ENCODE measurements at regions not wholly inside any gene's neighbourhood (a gene's known extent, or its start where the extent isn't known, plus 50 kb on each side); places are given as distances from the start of the nearest gene placed in this dataset.

DNA sequence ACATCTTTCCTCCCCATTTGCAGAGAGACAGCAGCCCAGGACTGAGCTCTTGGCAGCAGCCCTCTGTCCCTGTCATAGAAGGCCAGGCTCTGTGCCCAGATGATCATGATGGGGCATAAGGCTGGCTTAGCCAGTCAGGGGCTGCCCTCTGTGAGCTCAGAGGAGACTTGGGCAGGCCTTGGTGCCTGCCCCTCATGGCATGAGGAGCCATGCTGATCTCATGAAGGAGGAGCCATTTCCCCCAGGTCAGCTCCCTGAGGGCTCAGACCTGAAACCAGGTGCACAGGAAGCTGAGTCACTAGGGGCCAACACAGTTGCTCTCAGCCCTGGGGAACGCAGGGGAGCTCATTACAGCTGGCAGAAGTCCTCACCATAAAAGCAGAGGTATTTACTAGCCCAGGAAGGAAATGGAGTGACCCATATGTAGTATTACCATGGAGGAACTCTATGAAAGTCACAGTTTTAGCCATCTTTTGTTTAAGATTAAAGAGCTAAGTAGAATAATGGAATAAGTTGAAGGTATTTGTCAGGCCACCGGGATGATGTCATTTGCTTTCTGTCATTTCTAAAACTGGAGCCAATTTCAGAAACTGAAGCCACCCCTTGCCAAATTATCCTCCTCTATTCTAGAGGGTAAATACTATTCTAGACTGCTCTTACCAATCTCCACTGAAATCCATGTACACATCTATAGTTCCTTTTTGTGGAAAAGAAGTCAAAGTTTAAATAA lies 362.4 kb upstream of the ZNF32 start:
- H3K4me3 ChIP-seq, result no peak overlapping the region
- intact Hi-C loops (cut with DNase I; ENCODE audit: low total_unique reads), result no loop called here
- in situ Hi-C loops (cut with MboI; ENCODE audit: low pct_ligation_motif_present in 1 of 4, low pct_unique_long_range_greater_than_20kb in 1 of 4, low sequenced_read_pairs in 3 of 4), result no loop called here
- H3K36me3 ChIP-seq, result no peaks in the 10 kb centered on the region
- no peaks in the 10 kb centered on the region for H3K9me3 ChIP-seq
- no peak overlapping the region for H3K27ac ChIP-seq
- no peak for DNase-seq
- no peaks in the 10 kb centered on the region for H3K27me3 ChIP-seq
- TF ChIP-seq EP300 (IDR thresholded peaks at IDR 0.05; ENCODE audit: low read depth), result no peak
- TF ChIP-seq, protein P1, sequence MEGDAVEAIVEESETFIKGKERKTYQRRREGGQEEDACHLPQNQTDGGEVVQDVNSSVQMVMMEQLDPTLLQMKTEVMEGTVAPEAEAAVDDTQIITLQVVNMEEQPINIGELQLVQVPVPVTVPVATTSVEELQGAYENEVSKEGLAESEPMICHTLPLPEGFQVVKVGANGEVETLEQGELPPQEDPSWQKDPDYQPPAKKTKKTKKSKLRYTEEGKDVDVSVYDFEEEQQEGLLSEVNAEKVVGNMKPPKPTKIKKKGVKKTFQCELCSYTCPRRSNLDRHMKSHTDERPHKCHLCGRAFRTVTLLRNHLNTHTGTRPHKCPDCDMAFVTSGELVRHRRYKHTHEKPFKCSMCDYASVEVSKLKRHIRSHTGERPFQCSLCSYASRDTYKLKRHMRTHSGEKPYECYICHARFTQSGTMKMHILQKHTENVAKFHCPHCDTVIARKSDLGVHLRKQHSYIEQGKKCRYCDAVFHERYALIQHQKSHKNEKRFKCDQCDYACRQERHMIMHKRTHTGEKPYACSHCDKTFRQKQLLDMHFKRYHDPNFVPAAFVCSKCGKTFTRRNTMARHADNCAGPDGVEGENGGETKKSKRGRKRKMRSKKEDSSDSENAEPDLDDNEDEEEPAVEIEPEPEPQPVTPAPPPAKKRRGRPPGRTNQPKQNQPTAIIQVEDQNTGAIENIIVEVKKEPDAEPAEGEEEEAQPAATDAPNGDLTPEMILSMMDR (IDR thresholded peaks at IDR 0.05), result no peak
- TF ChIP-seq POLR2AphosphoS5 (IDR thresholded peaks at IDR 0.05), result no peak
- H3K4me1 ChIP-seq, result no peaks in the 10 kb centered on the region
- 38 to 60% methylated on average over 1 to 2 of the region's 2 CpGs for WGBS, 2 donors (ENCODE audit: low coverage in 1 of 2)

DNA sequence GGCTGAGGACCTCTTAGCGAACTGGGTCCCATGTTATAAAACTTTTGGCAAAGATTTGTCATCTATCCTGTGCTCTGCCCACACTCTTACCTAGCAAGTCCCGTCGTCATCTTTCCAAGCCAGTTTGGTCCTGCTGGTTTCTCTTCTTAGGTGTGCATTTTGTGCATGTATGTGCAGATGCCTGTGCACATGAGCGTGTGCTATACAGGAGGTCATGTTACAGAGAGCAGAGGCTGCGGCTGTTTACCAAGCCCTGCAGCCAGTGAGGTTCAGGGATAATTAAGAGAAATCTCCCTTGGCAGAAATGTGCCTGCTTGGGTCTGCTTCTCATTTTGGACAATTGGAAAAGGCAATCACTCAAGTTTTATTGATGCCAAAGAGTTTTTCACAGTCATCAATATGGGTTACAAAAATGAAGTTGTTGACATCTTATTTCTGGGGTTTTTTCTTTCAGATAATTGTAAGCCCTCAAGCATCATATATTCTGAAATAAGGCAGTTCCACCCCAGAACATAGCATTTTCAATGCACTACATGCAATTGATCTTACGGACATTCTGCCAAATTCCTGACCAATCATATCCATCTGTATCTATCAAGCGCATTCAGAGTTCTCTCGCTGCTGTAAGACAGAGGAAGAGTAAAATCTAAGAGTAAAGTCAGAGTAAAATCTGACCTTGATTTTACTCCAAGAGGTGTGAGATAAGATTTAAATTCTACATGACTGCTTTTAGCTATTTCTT lies 361.4 kb upstream of the ZNF32 start:
- 87 to 93% methylated on average over 6 to 8 of the region's 8 CpGs for WGBS, 2 donors (ENCODE audit: low coverage in 1 of 2)
- no peaks in the 10 kb centered on the region for H3K9me3 ChIP-seq
- H3K4me3 ChIP-seq, result no peak overlapping the region
- intact Hi-C loops (cut with DNase I; ENCODE audit: low total_unique reads), result no loop called here
- no peaks in the 10 kb centered on the region for H3K4me1 ChIP-seq
- in situ Hi-C loops (cut with MboI; ENCODE audit: low pct_ligation_motif_present in 1 of 4, low pct_unique_long_range_greater_than_20kb in 1 of 4, low sequenced_read_pairs in 3 of 4), result no loop called here
- H3K27ac ChIP-seq, result no peak overlapping the region
- DNase-seq, result no peak
- no peaks in the 10 kb centered on the region for H3K36me3 ChIP-seq
- TF ChIP-seq POLR2AphosphoS5 (IDR thresholded peaks at IDR 0.05) (no peak), EP300 (IDR thresholded peaks at IDR 0.05; ENCODE audit: low read depth) (no peak), POLR2A (IDR thresholded peaks at IDR 0.05) (no peak)
- TF ChIP-seq, protein P1 (IDR thresholded peaks at IDR 0.05), result no peak
- H3K27me3 ChIP-seq, result no peaks in the 10 kb centered on the region

DNA sequence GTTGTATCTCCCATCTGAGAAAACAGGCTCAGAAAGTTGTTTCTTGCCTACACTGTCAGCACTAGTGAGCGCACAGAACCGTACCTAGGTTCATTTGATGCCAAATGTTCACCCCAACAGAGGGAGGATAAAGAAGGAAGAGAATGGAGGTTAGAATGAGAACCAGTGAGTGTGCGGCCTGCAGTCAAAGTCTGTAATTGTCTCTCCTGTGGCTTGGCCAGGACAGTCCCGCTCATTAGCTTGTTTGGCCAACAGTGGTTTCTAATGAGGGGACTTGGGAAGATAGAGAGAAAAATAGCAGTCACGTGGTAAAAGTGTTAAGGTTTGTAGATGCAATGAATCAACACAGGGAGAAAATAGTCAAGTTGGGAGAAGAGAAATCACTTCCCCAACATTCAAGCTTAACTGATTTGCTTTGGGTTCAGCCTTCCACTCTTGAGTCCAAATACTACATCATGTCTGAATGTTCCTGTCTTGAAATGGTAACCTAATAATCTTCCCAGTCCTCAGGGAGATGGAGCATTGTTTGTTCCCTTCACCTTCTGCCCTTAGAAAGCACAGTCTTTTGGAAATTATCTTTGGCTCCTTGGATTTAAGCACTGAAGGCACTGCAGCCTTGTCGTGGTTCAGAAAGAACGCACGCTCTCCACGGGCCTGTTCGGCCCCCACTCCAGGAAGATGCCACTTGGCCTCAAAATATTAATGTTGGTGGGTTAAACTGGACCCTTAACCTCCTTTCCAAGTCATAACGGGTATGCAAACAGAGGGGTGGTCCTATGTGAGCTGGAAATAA lies 360.4 kb upstream of the ZNF32 start:
- no peak for DNase-seq
- H3K4me1 ChIP-seq, result no peaks in the 10 kb centered on the region
- H3K4me3 ChIP-seq, result no peak overlapping the region
- intact Hi-C loops (cut with DNase I; ENCODE audit: low total_unique reads), result no loop called here
- H3K9me3 ChIP-seq, result no peaks in the 10 kb centered on the region
- no peak overlapping the region for H3K27ac ChIP-seq
- in situ Hi-C loops (cut with MboI; ENCODE audit: low pct_ligation_motif_present in 1 of 4, low pct_unique_long_range_greater_than_20kb in 1 of 4, low sequenced_read_pairs in 3 of 4), result no loop called here
- H3K36me3 ChIP-seq, result no peaks in the 10 kb centered on the region
- no peaks in the 10 kb centered on the region for H3K27me3 ChIP-seq
- WGBS, 2 donors (ENCODE audit: low coverage in 1 of 2), result 65 to 85% methylated on average over 10 to 11 of the region's 11 CpGs
- TF ChIP-seq POLR2AphosphoS5 (IDR thresholded peaks at IDR 0.05), result no peak
- TF ChIP-seq POLR2A (IDR thresholded peaks at IDR 0.05), result no peak
- TF ChIP-seq EP300 (IDR thresholded peaks at IDR 0.05; ENCODE audit: low read depth), result no peak
- TF ChIP-seq, protein P1 (IDR thresholded peaks at IDR 0.05), result no peak

DNA sequence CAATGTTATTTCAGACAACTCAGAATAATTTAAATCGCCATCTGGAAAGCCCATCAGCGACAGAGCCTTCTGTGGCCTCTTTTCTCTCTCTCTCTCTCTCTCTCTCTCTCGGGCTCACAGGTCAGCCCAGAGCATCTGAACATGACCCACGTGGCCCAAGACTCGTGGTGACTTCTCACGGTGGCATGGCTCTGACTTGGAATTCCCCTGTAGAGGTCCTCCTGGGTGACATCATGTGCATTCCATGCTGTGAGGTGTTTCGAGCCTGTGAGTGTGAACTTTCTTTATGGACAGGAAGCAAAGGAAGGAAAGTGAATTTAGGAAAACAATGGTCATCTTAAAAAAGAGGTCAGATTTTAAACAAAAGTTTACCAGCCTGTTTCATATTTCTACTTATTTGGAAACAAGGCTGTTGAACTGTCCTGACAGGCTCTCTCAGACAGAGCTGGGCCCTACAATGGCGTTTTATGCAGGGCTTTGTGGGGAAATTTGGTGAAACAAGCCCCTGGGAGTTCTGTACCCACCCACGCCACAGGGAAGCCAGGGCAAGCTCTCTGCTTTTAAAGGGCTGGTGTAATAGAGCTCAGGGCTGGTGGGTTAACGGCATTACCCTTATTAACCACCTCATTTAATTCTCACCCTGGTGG lies 359.7 kb upstream of the ZNF32 start:
- no peak for DNase-seq
- TF ChIP-seq POLR2AphosphoS5 (IDR thresholded peaks at IDR 0.05) (no peak), POLR2A (IDR thresholded peaks at IDR 0.05) (no peak), EP300 (IDR thresholded peaks at IDR 0.05; ENCODE audit: low read depth) (no peak)
- TF ChIP-seq, protein P1 (IDR thresholded peaks at IDR 0.05), result no peak
- Histone ChIP-seq H3K4me1 (no peaks in the 10 kb centered on the region), H3K27me3 (no peaks in the 10 kb centered on the region), H3K36me3 (no peaks in the 10 kb centered on the region), H3K4me3 (no peak overlapping the region), H3K9me3 (no peaks in the 10 kb centered on the region), H3K27ac (no peak overlapping the region)
- in situ Hi-C loops (cut with MboI; ENCODE audit: low pct_ligation_motif_present in 1 of 4, low pct_unique_long_range_greater_than_20kb in 1 of 4, low sequenced_read_pairs in 3 of 4), result no loop called here
- 75% methylated on average over 4 to 10 of the region's 10 CpGs for WGBS, 2 donors (ENCODE audit: low coverage in 1 of 2)
- intact Hi-C loops (cut with DNase I; ENCODE audit: low total_unique reads), result no loop called here

Measured in transverse colon (tissue), 4 donors.